ENCODE measurements at regions not wholly inside any gene's neighbourhood (a gene's known extent, or its start where the extent isn't known, plus 50 kb on each side); places are given as distances from the start of the nearest gene placed in this dataset.
"Not testable (repeated sequence)": the region's sequence is repeated elsewhere in the genome, so short reads cannot be mapped to it uniquely, and the experiment has no call there.

- DNase-seq: no peak
Measured at GRCh38 chr6:113683968-113684367, 173.2 kb upstream of the MARCKS start.

DNA sequence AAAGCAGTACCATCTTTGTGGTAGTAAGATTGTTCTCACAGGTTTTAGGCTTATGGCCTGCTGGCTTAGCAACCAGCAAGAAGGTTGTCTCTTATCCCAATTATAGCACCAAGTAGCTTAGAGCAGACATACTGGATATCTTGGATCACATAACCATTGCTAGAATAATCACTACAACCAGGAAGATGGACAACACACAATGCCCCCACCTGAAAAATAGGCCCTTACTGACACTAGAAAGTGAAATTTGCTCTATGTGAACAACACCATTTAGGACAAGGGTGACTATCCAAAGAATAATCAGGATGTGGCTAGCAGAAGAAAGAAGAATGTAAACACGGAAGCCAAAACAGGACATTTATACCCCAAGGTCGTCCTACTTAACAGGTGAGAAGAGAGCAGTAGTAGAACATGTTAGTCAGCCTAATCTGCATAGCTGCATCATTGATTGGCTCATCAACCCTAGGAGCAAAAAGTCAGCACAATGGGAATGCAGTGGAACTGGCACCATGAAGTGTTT lies 172.7 kb upstream of the MARCKS start:
- DNase-seq: no peak

- no peak for DNase-seq
Measured at GRCh38 chr6:113686049-113686448, 171.1 kb upstream of the MARCKS start.

GRCh38 chr6:113689620-113690019 lies 167.5 kb upstream of the MARCKS start:
- not testable (repeated sequence) for DNase-seq

DNA sequence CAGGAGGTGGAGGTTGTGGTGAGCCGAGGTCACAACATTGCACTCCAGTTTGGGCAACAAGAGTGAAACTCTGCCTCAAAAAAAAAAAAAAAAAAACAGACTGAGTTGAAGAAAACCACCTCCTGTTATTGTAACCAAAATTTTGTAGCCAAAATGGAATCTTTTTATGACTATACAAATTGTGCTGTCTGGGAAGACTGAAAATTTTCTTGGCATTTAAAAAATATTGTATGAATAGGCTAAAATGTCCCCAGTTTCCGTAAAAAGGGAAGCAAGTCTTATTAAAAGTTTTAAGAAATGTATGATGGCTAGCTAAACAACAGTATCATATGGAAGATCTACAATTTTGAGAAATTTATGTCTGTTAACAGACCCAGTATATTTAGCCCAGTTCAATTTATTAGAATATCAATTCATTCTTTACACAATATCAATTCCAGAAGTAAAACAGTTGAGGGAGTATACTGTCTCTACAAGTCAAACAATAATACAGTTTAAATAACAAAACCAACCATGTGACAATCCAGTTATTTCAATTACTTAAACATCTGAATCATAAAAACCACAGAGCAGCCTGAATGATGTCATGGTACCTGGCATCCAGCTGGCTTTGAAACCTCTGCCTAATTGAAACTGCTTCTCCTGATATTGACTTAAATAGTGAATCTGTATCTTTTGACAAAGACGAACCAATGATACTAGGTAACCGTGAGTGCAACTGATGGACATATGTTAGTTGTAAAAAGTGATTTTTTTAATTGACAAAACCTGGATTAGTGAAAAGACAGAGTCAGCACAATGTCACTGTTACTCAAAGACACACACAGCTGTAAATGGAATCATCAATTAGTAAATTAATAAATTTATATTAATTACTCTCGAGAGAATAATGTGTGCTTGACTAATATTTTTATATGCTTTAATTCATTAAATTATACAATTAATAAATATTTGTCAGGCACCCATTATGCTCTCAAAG lies 166.6 kb upstream of the MARCKS start:
- peak; percentile 84 for DNase-seq

- DNase-seq: no peak
Measured at GRCh38 chr6:113691260-113691656, 165.9 kb upstream of the MARCKS start.

GRCh38 chr6:113693851-113694250 lies 163.3 kb upstream of the MARCKS start:
- DNase-seq: no peak

DNA sequence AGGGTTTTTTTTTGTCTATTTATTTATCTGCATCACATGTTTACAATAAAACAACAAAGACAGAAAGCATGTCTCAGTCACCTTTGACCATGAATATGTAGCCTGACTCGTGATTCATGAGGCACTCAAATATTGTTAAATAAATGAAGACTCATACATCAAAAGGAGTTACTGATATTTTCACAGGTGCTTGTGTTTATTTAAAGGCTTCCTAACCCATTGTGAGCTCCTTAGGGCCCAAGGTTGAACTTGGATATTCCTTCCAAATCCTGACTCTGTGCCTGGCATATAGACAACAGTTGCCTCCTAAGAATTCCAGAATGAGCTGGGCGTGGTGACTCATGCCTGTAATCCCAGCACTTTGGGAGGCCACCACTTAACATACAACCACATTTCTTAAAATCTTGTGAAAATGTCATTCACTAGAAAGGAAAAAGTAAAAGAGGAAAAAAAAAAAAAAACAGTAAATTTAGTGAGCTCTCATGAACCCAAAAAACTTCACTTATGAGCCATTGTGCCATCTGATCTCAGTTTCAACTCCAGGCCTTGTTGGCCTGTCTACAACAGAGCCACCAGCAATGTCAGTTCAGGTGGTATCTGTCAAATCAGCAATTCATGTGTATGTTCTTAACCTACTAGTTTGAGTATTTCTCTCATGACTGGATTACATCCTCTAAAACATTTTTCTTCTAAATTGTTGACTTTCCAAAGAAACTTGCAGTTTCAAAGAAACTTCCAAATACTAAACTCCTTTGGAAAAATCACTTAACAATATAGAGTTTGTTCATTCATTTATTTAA lies 162.7 kb upstream of the MARCKS start:
- peak; percentile 73 for DNase-seq

DNA sequence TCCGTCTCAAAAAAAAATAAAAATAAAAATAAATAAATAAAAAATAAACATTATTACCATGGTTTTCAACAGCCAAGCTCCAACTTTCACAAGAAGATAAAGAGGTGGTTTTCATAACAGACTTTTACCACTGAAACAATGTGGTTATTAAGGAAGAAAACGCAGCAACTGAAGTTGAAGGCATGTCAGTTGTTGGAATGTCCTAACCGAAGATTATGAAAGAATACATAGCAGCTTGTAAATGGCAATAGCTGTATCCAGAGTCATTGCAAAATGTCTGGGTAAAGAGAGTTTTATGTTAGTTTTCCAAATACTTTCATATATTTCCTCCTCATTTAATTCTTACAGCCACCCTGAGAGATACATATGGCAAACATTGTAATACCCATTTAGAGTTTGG lies 161.6 kb upstream of the MARCKS start:
- DNase-seq: peak; percentile 79

- no peak for DNase-seq
Measured at GRCh38 chr6:113696960-113697359, 160.2 kb upstream of the MARCKS start.

DNA sequence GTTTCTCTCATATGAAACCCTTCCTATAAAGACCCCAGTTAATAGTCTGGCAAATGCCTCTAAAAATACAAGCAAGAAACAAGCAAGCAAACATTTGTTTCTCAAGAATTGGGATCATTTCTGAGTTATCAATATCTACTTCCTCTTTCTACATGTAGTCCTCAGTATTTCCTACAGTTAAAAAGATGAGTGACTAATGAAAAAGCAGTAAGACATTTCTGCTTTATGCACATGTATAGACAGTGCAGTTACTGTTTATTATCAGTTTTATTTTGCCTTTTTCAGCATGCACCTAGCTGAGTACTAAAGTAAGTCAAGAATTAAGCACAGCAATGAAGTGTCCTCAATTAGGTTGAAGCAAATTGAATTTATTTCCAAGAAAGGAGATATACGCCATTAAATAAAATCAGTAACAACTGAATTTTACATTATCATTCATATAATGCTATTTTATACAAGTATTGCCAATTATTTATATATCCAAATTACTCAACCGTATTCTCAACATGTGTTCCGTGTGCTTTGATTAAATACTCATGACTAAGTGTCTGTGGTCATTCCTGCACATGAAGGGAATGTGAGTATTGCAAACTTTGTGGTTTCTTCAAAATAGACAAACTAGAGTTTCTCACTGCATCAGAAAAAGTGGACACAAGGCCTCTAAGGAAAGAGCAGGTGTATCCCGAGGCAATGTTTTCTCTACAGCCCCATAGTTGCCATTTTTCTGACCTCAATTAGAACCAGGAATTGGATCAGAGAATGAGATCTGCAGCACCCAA lies 159.3 kb upstream of the MARCKS start:
- peak; percentile 88 for DNase-seq

DNA sequence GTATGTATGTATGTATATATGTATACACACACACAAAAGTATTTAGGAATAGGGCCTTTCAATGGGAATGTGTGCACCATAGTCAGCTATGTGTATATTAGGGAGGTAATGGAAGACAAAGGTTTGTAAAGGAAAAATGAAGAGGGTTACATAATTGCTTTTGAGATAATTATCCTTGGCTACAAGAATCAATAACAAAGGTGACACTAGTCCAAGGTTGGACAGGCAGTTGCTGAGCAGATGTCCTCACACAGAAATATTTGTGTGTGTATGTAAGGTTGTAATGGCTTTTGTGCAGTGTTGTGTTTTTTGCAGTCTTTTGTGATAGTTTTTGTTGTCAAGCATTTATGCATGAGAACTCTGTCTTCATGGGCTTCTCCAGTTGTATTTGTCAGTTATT lies 157.9 kb upstream of the MARCKS start:
- DNase-seq: no peak

DNA sequence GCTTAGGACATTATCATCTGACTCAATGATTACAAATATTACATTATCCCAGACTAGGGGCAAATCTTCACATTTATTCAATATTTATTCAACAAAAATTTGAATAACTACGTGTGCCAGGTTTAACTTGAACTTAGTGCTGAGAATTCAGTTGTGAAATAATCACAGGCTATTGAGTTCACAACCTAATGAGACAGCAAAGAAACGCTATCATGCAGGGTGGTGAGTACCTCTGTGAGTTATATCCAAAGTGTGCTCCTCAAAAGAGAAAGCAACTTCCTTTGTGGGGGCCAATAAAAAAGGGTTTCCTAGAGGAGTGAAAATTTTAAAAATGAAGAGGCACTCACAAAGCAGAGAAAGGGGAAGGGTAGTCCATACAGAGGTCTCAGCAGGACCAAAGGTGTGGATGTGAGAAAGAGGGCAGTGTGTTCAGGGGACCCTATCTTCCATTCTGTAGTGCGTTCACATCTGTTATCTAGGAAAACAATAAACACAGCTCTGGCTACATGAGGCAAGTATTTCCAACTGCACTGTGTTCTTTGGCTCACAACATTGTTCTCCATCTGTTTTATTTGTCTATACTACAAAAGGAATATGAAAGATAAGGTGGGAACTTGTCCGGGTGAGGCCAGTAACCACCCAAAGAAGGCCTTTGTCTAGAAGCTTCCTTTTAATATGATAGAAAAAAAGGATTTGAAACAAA lies 155.4 kb upstream of the MARCKS start:
- no peak for DNase-seq

DNA sequence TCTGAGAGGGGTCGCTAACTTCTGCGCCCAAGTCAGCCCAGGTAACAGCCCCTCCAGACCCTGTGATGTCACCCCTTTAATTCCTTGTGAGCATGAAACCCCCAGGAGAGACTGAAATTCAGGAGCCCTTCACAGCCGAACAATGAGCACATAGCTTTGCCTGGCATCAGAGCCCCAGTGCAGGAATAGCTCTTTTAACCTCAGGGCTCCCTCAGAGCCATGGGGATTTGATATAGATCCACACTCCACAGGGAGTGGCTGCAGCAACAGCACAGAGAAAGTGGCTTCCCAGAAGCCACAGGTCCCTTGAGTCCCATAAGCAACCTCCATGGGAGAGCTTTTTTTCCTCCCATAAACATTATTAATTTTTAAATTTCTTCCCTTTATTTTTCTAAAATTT lies 150.0 kb upstream of the MARCKS start:
- DNase-seq: no peak

- DNase-seq: no peak
Measured at GRCh38 chr6:113709936-113710509, 147.1 kb upstream of the MARCKS start.

- DNase-seq: no peak
Measured at GRCh38 chr6:113713665-113714064, 143.5 kb upstream of the MARCKS start.

- no peak for DNase-seq
Measured at GRCh38 chr6:113718588-113718987, 138.6 kb upstream of the MARCKS start.

- no peak for DNase-seq
Measured at GRCh38 chr6:113719064-113719463, 138.1 kb upstream of the MARCKS start.

DNA sequence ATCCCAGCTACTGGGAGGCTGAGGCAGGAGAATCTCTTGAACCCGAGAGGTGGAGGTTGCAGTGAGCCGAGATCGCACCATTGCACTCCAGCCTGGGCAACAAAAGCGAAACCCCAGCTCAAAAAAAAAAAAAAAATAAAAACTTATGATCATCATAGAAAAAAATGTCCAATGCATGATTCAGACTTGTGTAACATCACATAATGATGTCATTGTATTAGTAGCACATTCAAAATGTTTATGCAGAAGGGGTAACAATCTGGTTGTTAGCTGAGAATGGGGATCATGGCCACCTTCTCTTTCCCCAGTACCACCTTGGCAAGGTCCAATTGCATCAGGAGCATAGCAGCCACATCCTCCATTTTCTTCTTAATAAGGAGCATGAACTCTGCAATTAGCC lies 137.6 kb upstream of the MARCKS start:
- peak; percentile 47 for DNase-seq

DNA sequence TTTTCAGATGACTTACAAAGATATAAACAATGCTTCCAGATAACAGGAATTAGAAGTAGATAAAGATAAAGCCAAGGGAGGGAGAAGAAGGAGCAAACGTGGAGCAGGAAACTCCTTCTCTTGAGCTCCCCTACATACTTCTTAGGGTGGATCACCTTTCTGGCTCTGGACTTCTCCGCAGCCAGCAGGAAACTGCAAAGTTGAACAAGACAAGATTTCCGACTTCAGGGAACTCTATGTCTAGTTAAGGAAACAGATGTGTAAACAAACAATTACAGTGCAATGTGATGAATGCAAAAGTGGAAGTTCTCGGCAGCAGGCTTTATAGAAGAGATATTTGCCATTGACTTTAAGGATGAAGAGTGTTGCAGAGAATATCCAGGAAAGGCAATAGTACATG lies 134.0 kb upstream of the MARCKS start:
- DNase-seq: no peak

- not testable (repeated sequence) for DNase-seq
Measured at GRCh38 chr6:113724927-113725326, 132.2 kb upstream of the MARCKS start.

- no peak for DNase-seq
Measured at GRCh38 chr6:113731541-113731940, 125.6 kb upstream of the MARCKS start.

Data from fibroblast of skin of scalp (primary cell).